ENCODE measurements at regions not wholly inside any gene's neighbourhood (a gene's known extent, or its start where the extent isn't known, plus 50 kb on each side); places are given as distances from the start of the nearest gene placed in this dataset.
"Not testable (repeated sequence)": the region's sequence is repeated elsewhere in the genome, so short reads cannot be mapped to it uniquely, and the experiment has no call there.

- not testable (repeated sequence) for DNase-seq (ENCODE audit: low spot score)
Observed at GRCh38 chr1:120465900-120466299, 51.1 kb downstream of the NBPF8 start.

GRCh38 chr1:120477663-120478062, 62.8 kb downstream of the NBPF8 start:
- not testable (repeated sequence) for DNase-seq (ENCODE audit: low spot score)

- DNase-seq (ENCODE audit: low spot score) = not testable (repeated sequence)
Observed at GRCh38 chr1:120478400-120478799, 63.6 kb downstream of the NBPF8 start.

GRCh38 chr1:120487542-120487941, 72.7 kb downstream of the NBPF8 start:
- not testable (repeated sequence) for DNase-seq (ENCODE audit: low spot score)

- DNase-seq (ENCODE audit: low spot score) = not testable (repeated sequence)
Observed at GRCh38 chr1:120489217-120489616, 74.4 kb downstream of the NBPF8 start.

- not testable (repeated sequence) for DNase-seq (ENCODE audit: low spot score)
Observed at GRCh38 chr1:120497145-120497544, 82.3 kb downstream of the NBPF8 start.

GRCh38 chr1:120503284-120503683, 88.4 kb downstream of the NBPF8 start:
- not testable (repeated sequence) for DNase-seq (ENCODE audit: low spot score)

GRCh38 chr1:120506352-120506751, 91.5 kb downstream of the NBPF8 start:
- not testable (repeated sequence) for DNase-seq (ENCODE audit: low spot score)

GRCh38 chr1:120508351-120508750, 93.5 kb downstream of the NBPF8 start:
- not testable (repeated sequence) for DNase-seq (ENCODE audit: low spot score)

- not testable (repeated sequence) for DNase-seq (ENCODE audit: low spot score)
Observed at GRCh38 chr1:120509258-120509657, 94.4 kb downstream of the NBPF8 start.

GRCh38 chr1:120513099-120513498, 98.3 kb downstream of the NBPF8 start:
- not testable (repeated sequence) for DNase-seq (ENCODE audit: low spot score)

GRCh38 chr1:120513531-120513930, 98.7 kb downstream of the NBPF8 start:
- not testable (repeated sequence) for DNase-seq (ENCODE audit: low spot score)

GRCh38 chr1:120519196-120519595, 104.4 kb downstream of the NBPF8 start:
- DNase-seq (ENCODE audit: low spot score) = not testable (repeated sequence)

- not testable (repeated sequence) for DNase-seq (ENCODE audit: low spot score)
Observed at GRCh38 chr1:120524416-120524815, 109.6 kb downstream of the NBPF8 start.

GRCh38 chr1:120525386-120525785, 110.6 kb downstream of the NBPF8 start:
- not testable (repeated sequence) for DNase-seq (ENCODE audit: low spot score)

GRCh38 chr1:120529475-120530089, 114.7 kb downstream of the NBPF8 start:
- not testable (repeated sequence) for DNase-seq (ENCODE audit: low spot score)

- not testable (repeated sequence) for DNase-seq (ENCODE audit: low spot score)
Observed at GRCh38 chr1:120531455-120531854, 116.6 kb downstream of the NBPF8 start.

- DNase-seq (ENCODE audit: low spot score) = not testable (repeated sequence)
Observed at GRCh38 chr1:120534361-120535047, 119.7 kb downstream of the NBPF8 start.

GRCh38 chr1:120535052-120535451, 120.2 kb downstream of the NBPF8 start:
- not testable (repeated sequence) for DNase-seq (ENCODE audit: low spot score)

- not testable (repeated sequence) for DNase-seq (ENCODE audit: low spot score)
Observed at GRCh38 chr1:120541394-120541793, 126.6 kb downstream of the NBPF8 start.

- not testable (repeated sequence) for DNase-seq (ENCODE audit: low spot score)
Observed at GRCh38 chr1:120542365-120542764, 127.5 kb downstream of the NBPF8 start.

GRCh38 chr1:120542940-120543339, 128.1 kb downstream of the NBPF8 start:
- DNase-seq (ENCODE audit: low spot score) = not testable (repeated sequence)

- not testable (repeated sequence) for DNase-seq (ENCODE audit: low spot score)
Observed at GRCh38 chr1:120544434-120544833, 129.6 kb downstream of the NBPF8 start.
